ENCODE measurements at regions not wholly inside any gene's neighbourhood (a gene's known extent, or its start where the extent isn't known, plus 50 kb on each side); places are given as distances from the start of the nearest gene placed in this dataset.

DNA sequence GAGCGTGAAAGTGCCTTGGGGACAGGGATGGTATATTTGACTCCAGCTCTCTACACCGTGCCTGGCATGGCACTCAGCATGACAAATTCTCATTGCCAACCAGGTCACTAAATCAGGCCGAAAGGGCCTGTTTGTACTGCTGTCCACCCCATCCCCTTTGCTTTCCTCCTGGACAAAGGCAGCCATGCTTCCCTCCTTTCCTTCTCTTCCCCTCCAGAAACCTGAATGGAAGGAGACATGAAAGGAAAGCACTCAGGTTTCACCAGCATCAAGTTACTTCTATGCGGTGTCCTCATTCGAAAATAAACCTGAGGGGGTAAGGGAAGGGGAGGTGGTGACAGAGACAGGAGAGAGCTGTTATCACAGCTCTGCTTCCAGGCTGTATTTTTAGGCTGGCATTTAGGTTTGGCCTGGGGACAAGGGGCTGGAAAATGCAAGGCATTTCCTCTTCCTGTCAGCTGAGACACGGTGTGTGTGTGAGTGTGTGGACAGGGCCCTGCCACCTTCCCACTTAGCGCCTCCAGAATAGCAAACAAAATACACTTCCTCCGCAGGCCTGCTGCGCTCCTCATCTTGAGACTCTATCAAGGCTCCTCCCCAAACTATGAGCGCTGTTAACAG lies 79.9 kb upstream of the COL13A1 start:
- Histone ChIP-seq H4K20me1 (ENCODE audit: insufficient read depth, low read length, poor library complexity, severe bottlenecking) (no peaks in the 10 kb centered on the region), H3K9me2 (replicated peaks; ENCODE audit: low read depth, low read length) (no peaks in the 10 kb centered on the region), H3K27me3 (ENCODE audit: insufficient read depth, low read length, poor library complexity, severe bottlenecking) (no peaks in the 10 kb centered on the region), H3K9me3 (ENCODE audit: insufficient read depth, low read depth, low read length) (no peaks in the 10 kb centered on the region), H2AFZ (ENCODE audit: low read length) (peak overlapping the region; percentile 31; the same call in 1 of the 2 replicates), H3K36me3 (ENCODE audit: insufficient read depth, low read length) (no peaks in the 10 kb centered on the region), H3K9ac (ENCODE audit: low read depth, low read length, poor library complexity, severe bottlenecking) (no peak overlapping the region), H3K79me2 (ENCODE audit: insufficient read depth, low read length) (no peaks in the 10 kb centered on the region), H3K4me1 (ENCODE audit: insufficient read depth, low read length, poor library complexity, severe bottlenecking) (no peaks in the 10 kb centered on the region), H3F3A (ENCODE audit: low read depth) (no peaks in the 10 kb centered on the region), H3K4me3 (ENCODE audit: low read length, poor library complexity, severe bottlenecking) (no peak overlapping the region), H3K4me2 (ENCODE audit: low read depth, low read length, poor library complexity, severe bottlenecking) (no peak overlapping the region)
- TF ChIP-seq EZH2phosphoT487 (IDR thresholded peaks at IDR 0.05; ENCODE audit: borderline replicate concordance): no peak
- TF ChIP-seq, protein P1, sequence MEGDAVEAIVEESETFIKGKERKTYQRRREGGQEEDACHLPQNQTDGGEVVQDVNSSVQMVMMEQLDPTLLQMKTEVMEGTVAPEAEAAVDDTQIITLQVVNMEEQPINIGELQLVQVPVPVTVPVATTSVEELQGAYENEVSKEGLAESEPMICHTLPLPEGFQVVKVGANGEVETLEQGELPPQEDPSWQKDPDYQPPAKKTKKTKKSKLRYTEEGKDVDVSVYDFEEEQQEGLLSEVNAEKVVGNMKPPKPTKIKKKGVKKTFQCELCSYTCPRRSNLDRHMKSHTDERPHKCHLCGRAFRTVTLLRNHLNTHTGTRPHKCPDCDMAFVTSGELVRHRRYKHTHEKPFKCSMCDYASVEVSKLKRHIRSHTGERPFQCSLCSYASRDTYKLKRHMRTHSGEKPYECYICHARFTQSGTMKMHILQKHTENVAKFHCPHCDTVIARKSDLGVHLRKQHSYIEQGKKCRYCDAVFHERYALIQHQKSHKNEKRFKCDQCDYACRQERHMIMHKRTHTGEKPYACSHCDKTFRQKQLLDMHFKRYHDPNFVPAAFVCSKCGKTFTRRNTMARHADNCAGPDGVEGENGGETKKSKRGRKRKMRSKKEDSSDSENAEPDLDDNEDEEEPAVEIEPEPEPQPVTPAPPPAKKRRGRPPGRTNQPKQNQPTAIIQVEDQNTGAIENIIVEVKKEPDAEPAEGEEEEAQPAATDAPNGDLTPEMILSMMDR (conservative IDR thresholded peaks at IDR 0.05; ENCODE audit: low read length): no peak

DNA sequence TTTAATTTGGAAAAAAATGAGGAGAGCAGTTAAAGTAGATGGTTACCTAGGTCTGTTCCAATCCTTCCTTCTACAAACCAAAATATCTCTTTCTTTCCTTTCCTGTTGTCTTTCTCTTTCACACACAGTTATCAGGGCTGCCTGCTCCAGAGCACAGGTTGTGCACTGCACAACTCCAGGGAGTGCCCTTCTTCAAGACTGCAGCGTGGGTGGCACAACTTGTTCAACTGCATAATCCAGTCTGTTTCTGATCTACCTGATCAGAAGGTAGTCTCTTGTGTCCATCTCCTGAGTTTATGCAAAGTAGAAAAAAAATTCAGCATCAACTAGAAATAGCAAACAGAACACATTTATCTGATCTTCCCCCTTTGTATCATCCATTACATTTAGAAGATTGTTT lies 78.1 kb upstream of the COL13A1 start:
- H3K36me3 ChIP-seq (ENCODE audit: insufficient read depth, low read length): no peaks in the 10 kb centered on the region
- no peak overlapping the region for H3K9ac ChIP-seq (ENCODE audit: low read depth, low read length, poor library complexity, severe bottlenecking)
- no peaks in the 10 kb centered on the region for H3K27me3 ChIP-seq (ENCODE audit: insufficient read depth, low read length, poor library complexity, severe bottlenecking)

DNA sequence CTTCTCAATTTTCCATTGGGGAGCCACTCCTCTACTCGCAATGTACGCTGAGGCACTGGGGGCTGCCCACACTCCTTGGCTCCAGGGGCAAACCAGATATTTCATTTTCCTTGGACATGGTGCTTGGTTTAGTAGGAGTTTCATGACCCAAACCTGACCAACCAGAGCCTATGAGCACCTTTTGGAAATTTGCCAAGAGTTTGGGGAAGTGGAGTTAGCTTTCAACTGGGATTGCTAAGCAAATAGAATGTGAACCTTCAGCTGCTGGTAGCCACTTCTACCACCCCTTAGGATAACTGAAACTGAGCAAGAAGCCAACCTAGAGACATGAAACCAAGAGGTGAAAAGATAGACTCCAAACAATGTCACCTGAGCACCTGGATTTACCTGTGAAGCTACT lies 74.9 kb upstream of the COL13A1 start:
- H3K36me3 ChIP-seq (ENCODE audit: insufficient read depth, low read length): no peaks in the 10 kb centered on the region
- no peak for TF ChIP-seq EZH2phosphoT487 (IDR thresholded peaks at IDR 0.05; ENCODE audit: borderline replicate concordance)
- TF ChIP-seq, protein P1 (conservative IDR thresholded peaks at IDR 0.05; ENCODE audit: low read length): no peak
- no peak overlapping the region for H3K4me3 ChIP-seq (ENCODE audit: low read length, poor library complexity, severe bottlenecking)
- H3K79me2 ChIP-seq (ENCODE audit: insufficient read depth, low read length): no peaks in the 10 kb centered on the region
- H3K27me3 ChIP-seq (ENCODE audit: insufficient read depth, low read length, poor library complexity, severe bottlenecking): no peaks in the 10 kb centered on the region
- H3K9me2 ChIP-seq (replicated peaks; ENCODE audit: low read depth, low read length): no peaks in the 10 kb centered on the region
- peaks cover 11% of the 10 kb centered on the region for H3K4me1 ChIP-seq (ENCODE audit: insufficient read depth, low read length, poor library complexity, severe bottlenecking)
- no peaks in the 10 kb centered on the region for H3K9me3 ChIP-seq (ENCODE audit: insufficient read depth, low read depth, low read length)
- H4K20me1 ChIP-seq (ENCODE audit: insufficient read depth, low read length, poor library complexity, severe bottlenecking): no peaks in the 10 kb centered on the region
- no peak overlapping the region for H3K9ac ChIP-seq (ENCODE audit: low read depth, low read length, poor library complexity, severe bottlenecking)
- no peak overlapping the region for H2AFZ ChIP-seq (ENCODE audit: low read length)
- H3K4me2 ChIP-seq (ENCODE audit: low read depth, low read length, poor library complexity, severe bottlenecking): no peak overlapping the region
- no peaks in the 10 kb centered on the region for H3F3A ChIP-seq (ENCODE audit: low read depth)

More for the DNA sequence above, 78.1 kb upstream of the COL13A1 start:
- no peaks in the 10 kb centered on the region for H3K79me2 ChIP-seq (ENCODE audit: insufficient read depth, low read length)
- H3K4me3 ChIP-seq (ENCODE audit: low read length, poor library complexity, severe bottlenecking): no peak overlapping the region
- H3K9me3 ChIP-seq (ENCODE audit: insufficient read depth, low read depth, low read length): no peaks in the 10 kb centered on the region
- H3K9me2 ChIP-seq (replicated peaks; ENCODE audit: low read depth, low read length): no peaks in the 10 kb centered on the region
- H4K20me1 ChIP-seq (ENCODE audit: insufficient read depth, low read length, poor library complexity, severe bottlenecking): no peaks in the 10 kb centered on the region
- no peak overlapping the region for H3K4me2 ChIP-seq (ENCODE audit: low read depth, low read length, poor library complexity, severe bottlenecking)
- no peak for TF ChIP-seq EZH2phosphoT487 (IDR thresholded peaks at IDR 0.05; ENCODE audit: borderline replicate concordance)
- TF ChIP-seq, protein P1 (conservative IDR thresholded peaks at IDR 0.05; ENCODE audit: low read length): no peak
- H3F3A ChIP-seq (ENCODE audit: low read depth): no peaks in the 10 kb centered on the region
- H2AFZ ChIP-seq (ENCODE audit: low read length): no peak overlapping the region
- peaks cover 11% of the 10 kb centered on the region for H3K4me1 ChIP-seq (ENCODE audit: insufficient read depth, low read length, poor library complexity, severe bottlenecking)
